UCSD-AML1 (cell line): ENCODE measurements at regions not wholly inside any gene's neighbourhood (a gene's known extent, or its start where the extent isn't known, plus 50 kb on each side); places are given as distances from the start of the nearest gene placed in this dataset.
"Not testable (repeated sequence)": the region's sequence is repeated elsewhere in the genome, so short reads cannot be mapped to it uniquely, and the experiment has no call there.

ENCODE experiments used
- DNase-seq: peaks from one replicate; lab custom pipeline; 2025; ENCODE audit not compliant: unreplicated experiment; lab: John Stamatoyannopoulos, UW

GRCh38 chr5:56405116-56405908, 172.2 kb upstream of the ANKRD55 start:
- no peak for DNase-seq

- no peak for DNase-seq
Observed at GRCh38 chr5:56402266-56403220, 169.4 kb upstream of the ANKRD55 start.

GRCh38 chr5:56397796-56398195, 164.7 kb upstream of the ANKRD55 start:
- not testable (repeated sequence) for DNase-seq

GRCh38 chr5:56396634-56397033, 163.5 kb upstream of the ANKRD55 start:
- no peak for DNase-seq

- DNase-seq, result no peak
Observed at GRCh38 chr5:56389261-56389660, 156.1 kb upstream of the ANKRD55 start.

- no peak for DNase-seq
Observed at GRCh38 chr5:56388229-56388985, 155.3 kb upstream of the ANKRD55 start.

- no peak for DNase-seq
Observed at GRCh38 chr5:56386046-56386445, 152.9 kb upstream of the ANKRD55 start.

- no peak for DNase-seq
Observed at GRCh38 chr5:56384186-56384585, 151.1 kb upstream of the ANKRD55 start.

GRCh38 chr5:56383761-56384160, 150.6 kb upstream of the ANKRD55 start:
- no peak for DNase-seq

- DNase-seq, result no peak
Observed at GRCh38 chr5:56382896-56383295, 149.8 kb upstream of the ANKRD55 start.

GRCh38 chr5:56377573-56377972, 144.4 kb upstream of the ANKRD55 start:
- no peak for DNase-seq

GRCh38 chr5:56376128-56376527, 143.0 kb upstream of the ANKRD55 start:
- no peak for DNase-seq

- DNase-seq, result no peak
Observed at GRCh38 chr5:56375011-56375410, 141.9 kb upstream of the ANKRD55 start.

GRCh38 chr5:56372491-56372890, 139.4 kb upstream of the ANKRD55 start:
- not testable (repeated sequence) for DNase-seq

GRCh38 chr5:56369361-56369811, 136.3 kb upstream of the ANKRD55 start:
- DNase-seq, result no peak

GRCh38 chr5:56367748-56368147, 134.6 kb upstream of the ANKRD55 start:
- no peak for DNase-seq

- no peak for DNase-seq
Observed at GRCh38 chr5:56366986-56367385, 133.9 kb upstream of the ANKRD55 start.

GRCh38 chr5:56361398-56361797, 128.3 kb upstream of the ANKRD55 start:
- DNase-seq, result no peak

GRCh38 chr5:56360816-56361215, 127.7 kb upstream of the ANKRD55 start:
- no peak for DNase-seq

- no peak for DNase-seq
Observed at GRCh38 chr5:56359809-56360685, 126.9 kb upstream of the ANKRD55 start.
